ENCODE measurements at regions not wholly inside any gene's neighbourhood (a gene's known extent, or its start where the extent isn't known, plus 50 kb on each side); places are given as distances from the start of the nearest gene placed in this dataset.
"Not testable (repeated sequence)": the region's sequence is repeated elsewhere in the genome, so short reads cannot be mapped to it uniquely, and the experiment has no call there.

GRCh38 chr16:29594269-29594925 is 68.7 kb upstream of the SPN start:
- not testable (repeated sequence) for TF ChIP-seq CTCF (IDR thresholded peaks at IDR 0.05; ENCODE audit: low read depth, low read length, poor library complexity, severe bottlenecking); EZH2phosphoT487 (IDR thresholded peaks at IDR 0.05; ENCODE audit: borderline replicate concordance, low read length)
